ENCODE measurements at regions not wholly inside any gene's neighbourhood (a gene's known extent, or its start where the extent isn't known, plus 50 kb on each side); places are given as distances from the start of the nearest gene placed in this dataset.
"Not testable (repeated sequence)": the region's sequence is repeated elsewhere in the genome, so short reads cannot be mapped to it uniquely, and the experiment has no call there.

- TF ChIP-seq CTCF (IDR thresholded peaks at IDR 0.05; ENCODE audit: low read depth, low read length, missing control alignments) = no peak
- H3K4me3 ChIP-seq (ENCODE audit: low read depth, low read length) = no peak overlapping the region
- DNase-seq (ENCODE audit: low read depth) = no peak
Observed at GRCh38 chr9:38171926-38172325, 102.9 kb upstream of the SHB start.

- no peak for TF ChIP-seq CTCF (IDR thresholded peaks at IDR 0.05; ENCODE audit: low read depth, low read length, missing control alignments)
- H3K4me3 ChIP-seq (ENCODE audit: low read depth, low read length) = no peak overlapping the region
- DNase-seq (ENCODE audit: low read depth) = no peak
Observed at GRCh38 chr9:38171538-38171884, 102.5 kb upstream of the SHB start.

- H3K4me3 ChIP-seq (ENCODE audit: low read depth, low read length); DNase-seq (ENCODE audit: low read depth): not testable (repeated sequence)
Observed at GRCh38 chr9:38170763-38171537, 101.9 kb upstream of the SHB start.

- not testable (repeated sequence) for DNase-seq (ENCODE audit: low read depth); H3K4me3 ChIP-seq (ENCODE audit: low read depth, low read length)
Observed at GRCh38 chr9:38170155-38170554, 101.1 kb upstream of the SHB start.

- no peak for TF ChIP-seq CTCF (IDR thresholded peaks at IDR 0.05; ENCODE audit: low read depth, low read length, missing control alignments)
- H3K4me3 ChIP-seq (ENCODE audit: low read depth, low read length) = no peak overlapping the region
- no peak for DNase-seq (ENCODE audit: low read depth)
Observed at GRCh38 chr9:38166501-38166900, 97.5 kb upstream of the SHB start.

GRCh38 chr9:38164659-38165221 is 95.7 kb upstream of the SHB start:
- no peak for TF ChIP-seq CTCF (IDR thresholded peaks at IDR 0.05; ENCODE audit: low read depth, low read length, missing control alignments)
- no peak for DNase-seq (ENCODE audit: low read depth)
- H3K4me3 ChIP-seq (ENCODE audit: low read depth, low read length) = no peak overlapping the region

- TF ChIP-seq CTCF (IDR thresholded peaks at IDR 0.05; ENCODE audit: low read depth, low read length, missing control alignments) = no peak
- no peak for DNase-seq (ENCODE audit: low read depth)
- no peak overlapping the region for H3K4me3 ChIP-seq (ENCODE audit: low read depth, low read length)
Observed at GRCh38 chr9:38163518-38163917, 94.5 kb upstream of the SHB start.

Data from GM12864 (cell line).